Skin epidermis (tissue), 12 donors: ENCODE measurements at regions not wholly inside any gene's neighbourhood (a gene's known extent, or its start where the extent isn't known, plus 50 kb on each side); places are given as distances from the start of the nearest gene placed in this dataset.

ENCODE experiments used
- H3K27ac ChIP-seq, 21 experiments: fragments of 200-600 bp; sonication (generic) in 11 of 21; one replicate each; pipeline ENCODE4 v1.5.0; 2020; ENCODE audit warnings: mild to moderate bottlenecking in 3 of 21, inconsistent platforms in 2 of 21, moderate library complexity in 2 of 21
- H3K4me3 ChIP-seq, 7 experiments: fragments of 200-600 bp; sonication (generic) in 2 of 7; one replicate each; pipeline ENCODE4 v1.5.0; 2020; ENCODE audit warnings: inconsistent platforms in 2 of 7, mild to moderate bottlenecking in 2 of 7, moderate library complexity in 1 of 7

GRCh38 chr21:43281661-43282357, 113.0 kb downstream of the CRYAA start:
- no peak overlapping the region for H3K4me3 ChIP-seq
- no peak overlapping the region for H3K27ac ChIP-seq

GRCh38 chr21:43280949-43281633, 112.3 kb downstream of the CRYAA start:
- H3K27ac ChIP-seq: no peak overlapping the region
- no peak overlapping the region for H3K4me3 ChIP-seq

GRCh38 chr21:43279578-43279894, 110.7 kb downstream of the CRYAA start:
- Histone ChIP-seq H3K4me3 (no peak overlapping the region), H3K27ac (no peak overlapping the region)

GRCh38 chr21:43278766-43279577, 110.2 kb downstream of the CRYAA start:
- Histone ChIP-seq H3K4me3 (no peak overlapping the region), H3K27ac (no peak overlapping the region)

GRCh38 chr21:43278359-43278758, 109.6 kb downstream of the CRYAA start:
- H3K27ac ChIP-seq: peak overlapping the region in 1 of 21 experiments; percentile 39
- no peak overlapping the region for H3K4me3 ChIP-seq

- H3K27ac ChIP-seq: peak overlapping the region in 1 of 21 experiments; percentile 39
- H3K4me3 ChIP-seq: no peak overlapping the region
These were observed 108.9 kb downstream of the CRYAA start for GRCh38 chr21:43277481-43278351.

- H3K27ac ChIP-seq: no peak overlapping the region
- no peak overlapping the region for H3K4me3 ChIP-seq
These were observed 108.0 kb downstream of the CRYAA start for GRCh38 chr21:43276811-43277210.

- no peak overlapping the region for H3K27ac ChIP-seq
- H3K4me3 ChIP-seq: no peak overlapping the region
These were observed 106.8 kb downstream of the CRYAA start for GRCh38 chr21:43275421-43276211.

GRCh38 chr21:43274946-43275310, 106.1 kb downstream of the CRYAA start:
- no peak overlapping the region for H3K27ac ChIP-seq
- H3K4me3 ChIP-seq: no peak overlapping the region

GRCh38 chr21:43274022-43274945, 105.5 kb downstream of the CRYAA start:
- no peak overlapping the region for H3K4me3 ChIP-seq
- H3K27ac ChIP-seq: no peak overlapping the region

- Histone ChIP-seq H3K27ac (no peak overlapping the region), H3K4me3 (no peak overlapping the region)
These were observed 104.9 kb downstream of the CRYAA start for GRCh38 chr21:43273708-43274021.

GRCh38 chr21:43273016-43273707, 104.4 kb downstream of the CRYAA start:
- no peak overlapping the region for H3K27ac ChIP-seq
- H3K4me3 ChIP-seq: no peak overlapping the region

GRCh38 chr21:43272591-43272990, 103.8 kb downstream of the CRYAA start:
- H3K4me3 ChIP-seq: no peak overlapping the region
- peak overlapping the region in 1 of 21 experiments; percentile 30 for H3K27ac ChIP-seq

- Histone ChIP-seq H3K27ac (peak overlapping the region in 1 of 21 experiments; percentile 72), H3K4me3 (no peak overlapping the region)
These were observed 102.7 kb downstream of the CRYAA start for GRCh38 chr21:43271452-43272020.

GRCh38 chr21:43270800-43271301, 102.0 kb downstream of the CRYAA start:
- Histone ChIP-seq H3K4me3 (no peak overlapping the region), H3K27ac (peak overlapping the region in 2 of 21 experiments; percentile 15 to 72)

GRCh38 chr21:43269957-43270705, 101.3 kb downstream of the CRYAA start:
- peak overlapping the region in 2 of 21 experiments; percentile 31 to 72 for H3K27ac ChIP-seq
- H3K4me3 ChIP-seq: no peak overlapping the region
